PC-3 (cell line): ENCODE measurements at regions not wholly inside any gene's neighbourhood (a gene's known extent, or its start where the extent isn't known, plus 50 kb on each side); places are given as distances from the start of the nearest gene placed in this dataset.

Source experiments
- CTCF ChIP-seq: fragments of 300-600 bp; sonication (generic); conservative IDR thresholded peaks from 2 replicates; pipeline ENCODE4 v1.5.1; 2017; ENCODE audit warnings: antibody characterized with exemption, low read depth, mild to moderate bottlenecking, low read length
- EZH2 ChIP-seq: fragments of 300-600 bp; sonication (generic); IDR thresholded peaks from one replicate; pipeline ENCODE4 v1.6.1; 2017; ENCODE audit warnings: antibody characterized with exemption, mild to moderate bottlenecking, low read length; ENCODE audit not compliant: unreplicated experiment

GRCh38 chr18:77360315-77361190 is 110.9 kb downstream of the GALR1 start:
- TF ChIP-seq CTCF, result no peak
- no peak for TF ChIP-seq EZH2
